Mesenchymal stem cell (in vitro differentiated cells and primary cell): ENCODE measurements at regions not wholly inside any gene's neighbourhood (a gene's known extent, or its start where the extent isn't known, plus 50 kb on each side); places are given as distances from the start of the nearest gene placed in this dataset.

Experiments
- DNase-seq: peaks from one replicate; pipeline ENCODE4 v3.0.0-alpha.2; 2013
- H2AFZ ChIP-seq: one replicate; pipeline ENCODE4 v1.6.1; 2013; ENCODE audit warnings: low read depth, mild to moderate bottlenecking, control low read depth, inconsistent platforms, low read length, moderate library complexity
- H2AK5ac ChIP-seq: 2 replicates; pipeline ENCODE4 v1.6.1; 2013; ENCODE audit warnings: low read length, moderate library complexity, mild to moderate bottlenecking, inconsistent platforms; ENCODE audit not compliant: severe bottlenecking
- H2BK120ac ChIP-seq: one replicate; pipeline ENCODE4 v1.6.1; 2013; ENCODE audit warnings: low read depth, mild to moderate bottlenecking, inconsistent platforms, low read length, moderate library complexity
- H2BK12ac ChIP-seq, 2 experiments: one replicate each; pipeline ENCODE4 v1.6.1; 2013; ENCODE audit warnings: inconsistent platforms in 2 of 2, low read length in 2 of 2, mild to moderate bottlenecking in 2 of 2, moderate library complexity in 2 of 2, control low read depth in 1 of 2
- H2BK15ac ChIP-seq: one replicate; pipeline ENCODE4 v1.6.1; 2013; ENCODE audit warnings: mild to moderate bottlenecking, low read depth, inconsistent platforms; ENCODE audit not compliant: poor library complexity, severe bottlenecking
- H2BK5ac ChIP-seq: 2 replicates; pipeline ENCODE4 v1.6.1; 2013; ENCODE audit warnings: low read depth, mild to moderate bottlenecking, low read length, control low read depth, inconsistent platforms; ENCODE audit not compliant: poor library complexity, severe bottlenecking
- H3K14ac ChIP-seq, 2 experiments: one replicate each; pipeline ENCODE4 v1.6.1; 2013; ENCODE audit warnings: inconsistent platforms in 2 of 2, low read length in 2 of 2, control low read depth in 1 of 2, mild to moderate bottlenecking in 1 of 2, moderate library complexity in 1 of 2
- H3K18ac ChIP-seq, 2 experiments: one replicate each; pipeline ENCODE4 v1.6.1; 2013; ENCODE audit warnings: inconsistent platforms in 2 of 2, low read length in 2 of 2, control low read depth in 1 of 2, low read depth in 1 of 2, mild to moderate bottlenecking in 1 of 2
- H3K23ac ChIP-seq, 2 experiments: one replicate each; pipeline ENCODE4 v1.6.1; 2013; ENCODE audit warnings: inconsistent platforms in 2 of 2, low read length in 2 of 2, mild to moderate bottlenecking in 2 of 2, moderate library complexity in 2 of 2, control low read depth in 1 of 2
- H3K27ac ChIP-seq: 2 replicates; pipeline ENCODE4 v1.5.1; 2013; ENCODE audit warnings: mild to moderate bottlenecking, moderate library complexity, low read length, control low read depth, inconsistent platforms; ENCODE audit not compliant: poor library complexity, severe bottlenecking
- H3K27me3 ChIP-seq, 2 experiments: 2 replicates each; pipeline versions ENCODE4 v1.6.1 to v1.7.0; 2013; ENCODE audit warnings: low read length in 2 of 2, mild to moderate bottlenecking in 2 of 2, moderate library complexity in 2 of 2, control low read depth in 1 of 2, inconsistent platforms in 1 of 2; ENCODE audit not compliant: control insufficient read depth in 1 of 2, insufficient read depth in 1 of 2
- H3K36me3 ChIP-seq, 2 experiments: 2 replicates each; pipeline versions ENCODE4 v1.6.1 to v1.7.0; 2013; ENCODE audit warnings: low read length in 2 of 2, control low read depth in 1 of 2, inconsistent platforms in 1 of 2, low read depth in 1 of 2, mild to moderate bottlenecking in 1 of 2; ENCODE audit not compliant: insufficient read depth in 2 of 2, control insufficient read depth in 1 of 2
- H3K4ac ChIP-seq, 2 experiments: one replicate each; pipeline ENCODE4 v1.6.1; 2013; ENCODE audit warnings: inconsistent platforms in 2 of 2, low read length in 2 of 2, mild to moderate bottlenecking in 2 of 2, moderate library complexity in 2 of 2, control low read depth in 1 of 2, low read depth in 1 of 2
- H3K4me1 ChIP-seq: 2 replicates; pipeline ENCODE4 v1.6.1; 2013; ENCODE audit warnings: low read depth, low read length, control low read depth; ENCODE audit not compliant: control insufficient read depth, insufficient read depth
- H3K4me2 ChIP-seq: 2 replicates; pipeline ENCODE4 v1.6.1; 2013; ENCODE audit warnings: low read length, mild to moderate bottlenecking, inconsistent platforms; ENCODE audit not compliant: poor library complexity, severe bottlenecking
- H3K4me3 ChIP-seq, 2 experiments: 2 replicates each; pipeline versions ENCODE4 v1.5.1 to v1.7.0; 2013; ENCODE audit warnings: low read length in 2 of 2, mild to moderate bottlenecking in 2 of 2, control low read depth in 1 of 2, low read depth in 1 of 2; ENCODE audit not compliant: insufficient read depth in 1 of 2
- H3K79me1 ChIP-seq: replicated peaks from 2 replicates; pipeline ENCODE4 v1.6.1; 2013; ENCODE audit warnings: mild to moderate bottlenecking, control low read depth, low read length, inconsistent platforms; ENCODE audit not compliant: poor library complexity, severe bottlenecking
- H3K9ac ChIP-seq: 2 replicates; pipeline ENCODE4 v1.7.0; 2013; ENCODE audit warnings: mild to moderate bottlenecking, low read length, moderate library complexity
- H3K9me3 ChIP-seq: 2 replicates; pipeline ENCODE4 v1.7.0; 2013; ENCODE audit warnings: mild to moderate bottlenecking, low read length; ENCODE audit not compliant: control insufficient read depth
- H4K8ac ChIP-seq: one replicate; pipeline ENCODE4 v1.6.1; 2013; ENCODE audit warnings: inconsistent platforms, mild to moderate bottlenecking, low read length, moderate library complexity
- H4K91ac ChIP-seq: one replicate; pipeline ENCODE4 v1.6.1; 2013; ENCODE audit warnings: mild to moderate bottlenecking, low read length, inconsistent platforms
- WGBS: methylation state at CpG from one replicate; pipeline ENCODE4 v1.1.7; 2013; ENCODE audit warnings: mixed read lengths; 5-methylcytosine and 5-hydroxymethylcytosine counted together

GRCh38 chr17:71464751-71465150, 656.1 kb upstream of the SOX9 start:
- Histone ChIP-seq H2BK15ac (no peak overlapping the region), H3K79me1 (no peaks in the 10 kb centered on the region), H3K4me1 (no peaks in the 10 kb centered on the region), H2BK5ac (no peak overlapping the region), H2BK120ac (no peak overlapping the region), H3K4ac (no peak overlapping the region), H3K18ac (no peak overlapping the region), H2BK12ac (no peak overlapping the region), H3K9ac (no peak overlapping the region), H3K23ac (no peak overlapping the region), H4K91ac (no peak overlapping the region), H3K9me3 (no peaks in the 10 kb centered on the region), H4K8ac (no peak overlapping the region), H3K27me3 (no peaks in the 10 kb centered on the region), H3K4me3 (no peak overlapping the region), H3K14ac (no peak overlapping the region), H2AFZ (no peak overlapping the region), H3K27ac (no peak overlapping the region), H3K4me2 (no peak overlapping the region), H3K36me3 (no peaks in the 10 kb centered on the region), H2AK5ac (no peak overlapping the region)
- WGBS = 100% methylated on average over 4 of the region's 5 CpGs
- DNase-seq = no peak

- Histone ChIP-seq H3K27me3 (no peaks in the 10 kb centered on the region), H2AK5ac (no peak overlapping the region), H2BK12ac (no peak overlapping the region), H3K27ac (no peak overlapping the region), H2AFZ (no peak overlapping the region), H3K14ac (no peak overlapping the region), H3K9me3 (no peaks in the 10 kb centered on the region), H3K9ac (no peak overlapping the region), H3K79me1 (no peaks in the 10 kb centered on the region), H4K8ac (no peak overlapping the region), H2BK5ac (no peak overlapping the region), H3K18ac (no peak overlapping the region), H3K4me3 (no peak overlapping the region), H3K4ac (no peak overlapping the region), H4K91ac (no peak overlapping the region), H3K36me3 (no peaks in the 10 kb centered on the region), H2BK15ac (no peak overlapping the region), H3K4me2 (no peak overlapping the region), H3K4me1 (no peaks in the 10 kb centered on the region), H3K23ac (no peak overlapping the region), H2BK120ac (no peak overlapping the region)
- 100% methylated on average over 2 of the region's 2 CpGs for WGBS
- no peak for DNase-seq
Observed at GRCh38 chr17:71467719-71468118, 653.1 kb upstream of the SOX9 start.

GRCh38 chr17:71470062-71470461, 650.8 kb upstream of the SOX9 start:
- Histone ChIP-seq H2BK5ac (no peak overlapping the region), H2BK15ac (no peak overlapping the region), H3K14ac (no peak overlapping the region), H2BK12ac (no peak overlapping the region), H2BK120ac (no peak overlapping the region), H3K79me1 (no peaks in the 10 kb centered on the region), H3K27me3 (no peaks in the 10 kb centered on the region), H3K4me2 (no peak overlapping the region), H3K4me1 (no peaks in the 10 kb centered on the region), H4K91ac (no peak overlapping the region), H3K27ac (no peak overlapping the region), H3K18ac (no peak overlapping the region), H2AK5ac (no peak overlapping the region), H4K8ac (no peak overlapping the region), H3K23ac (no peak overlapping the region), H3K4me3 (no peak overlapping the region), H3K4ac (no peak overlapping the region), H3K9me3 (no peaks in the 10 kb centered on the region), H2AFZ (no peak overlapping the region), H3K36me3 (no peaks in the 10 kb centered on the region), H3K9ac (no peak overlapping the region)
- 92% methylated on average over 3 of the region's 3 CpGs for WGBS
- no peak for DNase-seq

- Histone ChIP-seq H3K4me2 (no peak overlapping the region), H3K23ac (no peak overlapping the region), H4K8ac (no peak overlapping the region), H3K27me3 (no peaks in the 10 kb centered on the region), H3K9ac (no peak overlapping the region), H2AFZ (no peak overlapping the region), H3K14ac (no peak overlapping the region), H2AK5ac (no peak overlapping the region), H3K9me3 (no peaks in the 10 kb centered on the region), H4K91ac (no peak overlapping the region), H3K36me3 (no peaks in the 10 kb centered on the region), H3K18ac (no peak overlapping the region), H2BK5ac (no peak overlapping the region), H2BK15ac (no peak overlapping the region), H2BK12ac (no peak overlapping the region), H3K4ac (no peak overlapping the region), H3K79me1 (no peaks in the 10 kb centered on the region), H3K4me3 (no peak overlapping the region), H3K27ac (no peak overlapping the region), H2BK120ac (no peak overlapping the region), H3K4me1 (no peaks in the 10 kb centered on the region)
- WGBS = 44% methylated on average over 4 of the region's 7 CpGs
- peak; percentile 58 for DNase-seq
Observed at GRCh38 chr17:71472809-71473789, 647.7 kb upstream of the SOX9 start.
